Left ventricle myocardium superior (tissue), 1 donor: ENCODE measurements at regions not wholly inside any gene's neighbourhood (a gene's known extent, or its start where the extent isn't known, plus 50 kb on each side); places are given as distances from the start of the nearest gene placed in this dataset.
"Not testable (repeated sequence)": the region's sequence is repeated elsewhere in the genome, so short reads cannot be mapped to it uniquely, and the experiment has no call there.

Experiments
- ATAC-seq: fragments of 200-7000 bp; cut with Tn5 transposase; one replicate; pipeline ENCODE4 v1.9.1; 2020; ENCODE audit warnings: mild to moderate bottlenecking, moderate library complexity
- DNase-seq: peaks from one replicate; pipeline ENCODE4 v3.0.0-alpha.2; 2020
- intact Hi-C: fragments of 100-400 bp; cut with micrococcal nuclease; formaldehyde crosslinking; loops from one replicate; pipeline ENCODE4 v1.11.0; 2022
- donor health status: DM: no; HTN: yes; CAD: no; lungs with severe emphysema.

DNA sequence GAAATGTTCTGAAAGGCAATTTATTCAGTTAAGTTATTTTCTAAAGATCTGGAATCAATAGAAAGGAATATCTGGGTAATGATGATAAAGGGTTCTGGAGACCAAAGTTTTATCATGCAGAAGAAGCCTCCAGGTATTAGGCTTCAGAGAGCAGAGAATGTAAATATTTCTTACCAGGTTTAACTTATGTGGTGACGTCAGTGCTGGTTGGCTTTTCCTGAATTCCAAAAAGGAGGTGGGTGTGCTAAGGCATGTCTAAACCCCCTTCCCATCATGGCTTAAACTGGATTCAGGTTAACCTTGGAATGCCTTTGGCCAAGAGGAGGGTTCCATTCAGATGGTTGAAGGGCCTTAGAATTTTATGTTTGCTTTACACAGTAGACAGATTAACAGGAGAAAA lies 829.9 kb downstream of the NCAM2 start:
- intact Hi-C loops: no loop called here
- ATAC-seq (no peak), DNase-seq (no peak)

DNA sequence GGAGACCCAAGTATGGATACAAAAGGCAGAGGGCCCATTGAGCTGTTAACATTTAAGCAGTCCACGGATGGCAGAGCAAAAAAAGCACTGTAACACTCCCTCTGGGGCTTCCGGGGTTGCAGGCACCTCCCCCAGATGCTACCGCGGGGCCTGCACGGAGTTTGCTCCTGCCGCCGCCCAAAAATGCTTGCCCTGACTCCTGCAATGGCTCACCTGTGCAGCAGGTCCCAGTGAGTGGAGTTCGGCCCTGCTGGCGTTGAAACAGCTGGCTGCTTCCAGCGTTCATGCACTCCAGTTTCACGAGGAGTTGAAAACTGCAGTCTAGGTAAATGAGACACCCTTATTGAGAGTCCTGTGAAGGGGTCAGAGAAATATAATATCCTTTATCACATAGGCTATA lies 832.8 kb downstream of the NCAM2 start:
- DNase-seq (no peak), ATAC-seq (no peak)
- intact Hi-C loops: no loop called here

DNA sequence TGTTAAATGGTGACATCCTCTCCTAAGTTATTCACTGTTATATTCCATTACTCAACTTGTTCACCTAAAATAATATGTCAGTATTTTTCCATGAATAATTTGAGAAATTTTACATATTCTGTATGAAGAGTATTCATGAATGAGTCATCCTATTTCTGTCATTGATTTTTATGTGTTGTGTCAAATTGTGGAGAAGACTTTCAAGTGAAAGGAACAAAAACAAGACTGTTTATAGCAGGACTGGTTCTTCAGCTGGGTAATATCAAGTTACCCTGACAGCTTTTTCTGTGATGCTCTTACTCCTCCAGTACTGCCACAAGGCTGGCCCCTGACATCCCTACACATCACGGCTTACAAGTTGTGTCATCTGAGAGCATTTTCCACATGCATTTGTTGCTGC lies 847.7 kb downstream of the NCAM2 start:
- DNase-seq: no peak
- intact Hi-C loops: no loop called here
- no peak for ATAC-seq

DNA sequence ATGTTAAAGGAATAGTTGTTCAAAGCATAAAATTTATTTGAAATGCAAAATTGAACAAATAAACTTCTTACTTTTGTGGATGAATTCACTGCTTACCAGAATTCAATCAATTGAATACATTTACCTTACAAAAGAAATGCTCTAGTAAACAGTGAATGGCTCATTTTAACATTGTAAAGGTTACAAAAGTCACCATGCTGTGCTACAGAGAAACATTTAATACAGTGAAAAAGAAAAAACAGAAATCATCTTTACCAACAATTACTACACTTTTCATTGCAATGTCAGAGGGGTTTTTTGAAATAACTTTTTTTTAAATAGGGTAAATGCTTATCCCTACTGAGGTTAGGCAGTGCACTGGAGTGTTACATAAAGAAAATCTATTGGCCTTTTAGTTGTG lies 853.0 kb downstream of the NCAM2 start:
- no peak for DNase-seq
- no peak for ATAC-seq
- intact Hi-C loops: no loop called here

DNA sequence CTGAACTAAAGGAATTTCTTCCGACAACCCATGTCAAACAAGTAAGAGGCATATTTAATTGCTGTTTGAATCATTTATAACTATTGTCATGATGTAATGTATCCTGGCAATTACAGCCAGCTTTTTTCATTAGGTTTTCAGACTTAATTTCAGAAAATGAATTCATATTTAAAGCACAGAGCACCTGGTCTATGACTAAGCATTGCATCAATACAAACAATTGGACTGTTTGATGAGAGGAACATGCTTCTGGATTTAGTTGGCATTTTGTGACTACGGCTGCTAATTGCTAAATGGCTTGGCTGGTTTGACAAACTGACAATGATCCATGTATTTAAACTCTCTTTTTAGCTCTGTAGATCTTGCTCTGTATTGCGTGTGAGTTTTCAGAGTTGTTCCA lies 853.4 kb downstream of the NCAM2 start:
- ATAC-seq: no peak
- intact Hi-C loops: no loop called here
- no peak for DNase-seq

DNA sequence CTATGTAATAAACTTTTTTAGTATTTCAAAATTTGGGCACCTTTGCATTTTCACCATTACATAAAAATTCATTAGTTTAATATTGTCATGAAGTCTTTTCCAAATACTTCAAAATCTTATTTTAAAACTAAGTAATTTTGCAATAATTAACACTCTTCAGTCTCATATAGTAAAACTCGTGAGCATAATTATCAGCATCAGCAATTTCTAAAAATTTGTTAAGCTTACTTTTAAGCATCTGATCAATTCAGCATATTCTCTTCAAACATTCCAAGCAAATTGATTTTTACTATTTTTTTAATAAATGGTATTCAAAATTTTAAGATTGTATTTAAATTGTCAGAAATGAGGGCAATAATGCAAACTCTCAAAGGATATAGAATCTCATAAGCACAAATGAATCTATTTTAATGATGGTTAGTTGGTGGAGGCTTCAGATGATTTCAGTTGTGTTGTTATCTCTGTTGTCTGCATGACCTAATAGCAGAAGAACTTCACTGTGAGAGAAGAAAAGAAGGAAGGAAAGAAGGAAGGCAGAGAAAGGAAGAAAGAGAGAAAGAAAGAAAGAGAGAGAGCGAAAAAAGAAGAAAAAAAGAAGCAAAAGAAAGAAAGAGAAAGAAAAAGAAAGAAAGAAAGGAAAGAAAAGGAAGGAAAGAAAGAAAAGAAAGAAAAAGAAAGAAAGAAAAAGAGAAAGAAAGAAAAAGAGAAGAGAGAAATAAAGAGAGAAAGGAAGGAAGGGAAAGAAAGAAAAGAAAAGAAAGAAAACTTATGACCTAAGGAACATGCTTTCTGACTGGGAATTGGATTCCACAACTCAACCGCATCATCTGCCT lies 860.5 kb downstream of the NCAM2 start:
- ATAC-seq: no peak
- intact Hi-C loops: no loop called here
- DNase-seq: no peak

DNA sequence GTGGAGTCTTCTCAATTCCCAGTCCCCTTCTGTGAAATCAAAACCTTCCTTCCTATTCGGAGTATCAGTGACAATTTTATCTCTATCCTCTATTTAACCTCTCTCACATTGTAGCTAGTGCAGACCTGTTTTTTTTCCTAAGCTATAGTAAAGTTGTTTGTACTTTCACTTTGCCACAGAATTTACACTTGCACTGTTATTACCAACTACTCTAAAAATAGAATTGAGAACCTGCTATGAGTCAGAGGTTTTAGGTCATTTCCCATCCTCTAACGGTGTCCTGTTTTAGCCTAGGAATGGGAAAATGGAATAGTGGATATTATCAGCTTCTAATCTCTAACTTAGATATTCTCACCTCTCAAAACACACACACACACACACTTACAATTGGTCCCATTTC lies 862.7 kb downstream of the NCAM2 start:
- intact Hi-C loops: no loop called here
- DNase-seq: no peak
- ATAC-seq: no peak

DNA sequence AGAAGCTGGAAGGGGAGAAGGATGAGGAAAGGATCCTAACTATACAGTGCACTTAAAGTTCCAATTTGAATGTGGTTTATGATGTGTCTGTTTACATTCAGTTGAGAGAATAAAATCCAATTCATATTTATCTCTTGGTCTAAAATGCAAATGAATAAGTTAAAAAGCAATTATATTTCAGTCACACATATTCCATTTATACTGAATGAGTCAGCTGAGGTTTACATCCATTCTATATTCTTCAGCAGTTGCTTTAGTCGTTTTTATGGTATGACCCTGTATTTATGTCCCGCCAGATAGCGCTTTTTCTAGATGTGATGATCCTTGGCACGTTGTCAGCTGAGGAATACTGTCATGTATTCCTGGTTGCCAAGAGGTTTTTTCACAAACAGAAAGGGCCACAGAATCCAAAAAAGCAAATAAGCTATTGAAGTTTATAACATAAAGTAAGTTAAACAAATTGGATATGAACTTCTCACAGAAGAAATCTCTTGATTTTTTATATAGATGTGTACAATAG lies 866.2 kb downstream of the NCAM2 start:
- intact Hi-C loops: no loop called here
- DNase-seq: no peak

DNA sequence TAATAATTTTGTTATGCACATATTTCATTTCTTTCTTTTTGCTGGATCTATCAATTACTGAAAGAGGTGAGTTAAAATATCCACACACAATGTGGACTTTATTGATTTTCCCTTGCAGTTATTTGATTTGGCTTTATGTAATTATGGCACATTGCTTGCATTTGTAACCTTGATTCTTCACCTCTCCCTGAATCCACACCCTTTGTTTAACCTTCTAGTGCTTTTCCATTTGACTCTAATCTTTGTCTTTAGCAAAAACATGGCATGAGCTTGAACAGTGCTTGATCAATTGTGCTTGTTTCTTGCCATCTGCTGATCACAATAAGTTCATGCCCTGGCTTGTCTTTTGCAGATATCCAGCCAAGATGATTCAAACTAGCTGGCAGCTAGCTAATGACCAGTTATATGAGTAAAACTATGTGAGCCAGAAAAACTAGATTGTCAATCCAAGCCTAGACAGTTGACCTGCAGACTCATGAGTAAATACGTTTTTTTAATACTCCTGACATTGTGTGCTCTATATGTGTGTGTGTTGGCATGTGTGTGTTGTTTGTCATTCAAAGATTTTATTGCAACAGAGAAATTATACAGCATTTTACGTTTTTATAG lies 899.2 kb downstream of the NCAM2 start:
- DNase-seq: no peak
- intact Hi-C loops: no loop called here
- ATAC-seq: no peak

More for the DNA sequence above, 866.2 kb downstream of the NCAM2 start:
- no peak for ATAC-seq

DNA sequence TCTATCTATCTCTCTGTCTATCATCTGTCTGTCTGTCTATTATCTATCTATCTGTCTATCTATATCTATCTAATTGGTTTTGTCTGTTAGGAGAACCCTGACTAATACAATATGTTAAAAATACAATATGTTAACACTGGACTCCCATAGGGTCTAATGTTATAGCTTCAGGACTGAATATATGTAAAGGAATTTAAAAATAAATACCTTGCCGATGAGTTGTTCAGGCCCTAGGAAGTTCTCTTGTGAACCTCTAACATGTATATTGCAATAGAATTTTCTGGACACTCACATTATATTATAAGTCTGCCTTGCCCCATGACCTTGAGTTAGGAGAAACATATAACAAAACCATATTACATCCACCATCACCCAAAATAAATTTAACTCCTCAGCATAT lies 900.6 kb downstream of the NCAM2 start:
- intact Hi-C loops: no loop called here
- no peak for DNase-seq

DNA sequence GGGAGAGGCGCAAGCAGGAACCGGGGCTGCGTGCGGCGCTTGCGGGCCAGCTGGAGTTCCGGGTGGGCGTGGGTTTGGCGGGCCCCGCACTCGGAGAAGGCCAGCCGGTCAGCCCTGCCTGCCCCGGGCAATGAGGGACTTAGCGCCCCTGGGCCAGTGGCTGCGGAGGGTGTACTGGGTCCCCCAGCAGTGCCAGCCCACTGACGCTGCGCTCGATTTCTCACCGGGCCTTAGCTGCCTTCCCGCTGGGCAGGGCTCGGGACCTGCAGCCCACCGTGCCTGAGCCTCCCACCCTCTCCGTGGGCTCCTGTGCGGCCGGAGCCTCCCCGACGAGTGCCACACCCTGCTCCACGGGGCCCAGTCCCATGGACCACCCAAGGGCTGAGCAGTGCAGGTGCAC lies 904.2 kb downstream of the NCAM2 start:
- intact Hi-C loops, ATAC-seq, DNase-seq: not testable (repeated sequence)

More for the DNA sequence above, 900.6 kb downstream of the NCAM2 start:
- no peak for ATAC-seq

DNA sequence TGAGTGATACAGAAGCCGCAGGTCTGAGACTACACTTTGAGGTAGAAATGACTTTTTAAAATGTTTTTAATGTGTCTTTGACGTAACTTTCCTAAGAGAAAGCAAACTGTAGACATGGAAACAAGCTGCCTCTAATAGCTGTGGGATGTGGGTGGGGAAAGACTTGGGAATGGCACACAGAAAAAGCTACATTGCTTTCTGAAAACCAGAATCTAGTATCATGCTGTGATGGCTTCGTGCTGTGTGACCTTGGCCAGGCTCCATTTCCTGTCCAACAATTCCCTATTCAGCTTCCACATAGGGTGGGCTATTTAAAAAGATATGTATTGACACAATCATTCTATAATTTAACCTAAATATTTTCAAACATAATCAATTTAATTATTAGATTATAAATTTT lies 909.1 kb downstream of the NCAM2 start:
- intact Hi-C loops: no loop called here
- DNase-seq: no peak
- ATAC-seq: no peak

DNA sequence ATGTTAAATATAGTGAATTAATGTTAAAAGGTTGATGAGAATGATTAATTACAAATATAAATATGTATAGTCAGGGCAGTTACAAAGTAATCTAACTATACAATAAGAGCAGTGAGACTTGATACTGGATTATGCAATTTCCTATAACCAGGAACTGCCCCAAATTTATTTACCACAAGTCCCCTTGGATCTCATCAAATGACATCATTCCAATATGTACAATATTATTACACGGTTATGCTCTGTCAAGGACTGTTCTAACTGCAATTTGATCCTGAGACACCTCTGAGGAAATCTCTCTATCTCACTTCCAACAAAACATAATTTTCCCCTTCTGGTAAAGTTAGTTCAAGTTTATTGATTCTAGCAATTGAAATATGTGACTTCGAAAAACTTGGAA lies 917.6 kb downstream of the NCAM2 start:
- ATAC-seq: no peak
- no peak for DNase-seq
- intact Hi-C loops: no loop called here

DNA sequence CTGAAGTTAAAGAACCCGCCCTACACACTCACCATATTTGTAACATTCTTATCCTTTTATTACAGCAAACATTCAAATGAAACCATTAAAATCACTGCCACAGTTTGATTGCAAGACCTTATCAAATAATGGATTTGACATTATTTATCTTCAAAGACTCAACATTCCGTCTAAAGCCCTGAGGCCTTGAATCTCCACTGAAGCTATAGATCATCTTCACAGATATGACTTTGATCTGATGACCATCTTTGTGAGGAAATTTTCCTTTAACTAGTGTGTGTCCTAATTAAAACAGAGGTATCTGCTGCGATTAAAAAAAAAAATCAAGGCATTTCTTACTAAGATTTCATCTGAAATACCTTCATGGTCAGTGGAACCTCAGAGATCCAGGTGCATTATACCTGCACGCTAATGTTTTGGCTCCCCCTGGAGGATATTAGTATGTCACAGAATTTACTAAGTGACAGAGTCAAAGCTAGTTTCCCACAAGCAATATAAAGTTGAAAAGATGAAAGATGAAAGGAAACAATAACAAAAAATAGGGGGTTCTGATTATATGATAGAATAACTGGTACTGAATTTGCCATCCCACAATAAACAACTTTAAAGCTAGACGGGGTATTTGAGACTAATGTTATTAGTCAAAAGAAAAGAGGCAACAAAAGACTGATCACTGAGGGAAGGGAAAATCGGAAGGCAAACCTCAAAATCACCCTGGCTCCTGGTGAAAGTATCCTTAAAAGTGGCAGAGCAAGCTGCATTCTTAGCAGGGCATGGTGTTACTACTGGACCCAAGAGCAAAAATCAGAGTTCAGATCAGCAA lies 923.4 kb downstream of the NCAM2 start:
- no peak for ATAC-seq
- intact Hi-C loops: no loop called here

DNA sequence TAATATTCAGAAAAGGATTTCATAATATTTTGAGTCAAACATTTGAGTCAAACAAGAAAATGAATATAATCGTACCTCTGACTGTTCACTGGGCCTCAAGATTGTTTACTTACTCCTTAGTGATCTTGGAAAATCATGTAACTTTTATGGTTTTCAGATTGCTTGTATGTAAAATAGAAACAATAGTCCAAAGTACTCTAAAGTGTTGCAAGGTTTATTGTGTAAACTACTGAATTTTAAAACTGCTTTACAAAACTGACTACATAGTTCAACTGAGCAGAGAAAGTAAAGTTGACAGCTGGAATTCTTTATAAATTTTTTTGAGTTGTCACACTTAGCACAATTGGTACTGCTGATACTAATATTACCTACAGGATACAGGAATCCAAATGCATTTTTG lies 931.0 kb downstream of the NCAM2 start:
- intact Hi-C loops: no loop called here
- ATAC-seq (no peak), DNase-seq (no peak)

More for the DNA sequence above, 923.4 kb downstream of the NCAM2 start:
- no peak for DNase-seq

DNA sequence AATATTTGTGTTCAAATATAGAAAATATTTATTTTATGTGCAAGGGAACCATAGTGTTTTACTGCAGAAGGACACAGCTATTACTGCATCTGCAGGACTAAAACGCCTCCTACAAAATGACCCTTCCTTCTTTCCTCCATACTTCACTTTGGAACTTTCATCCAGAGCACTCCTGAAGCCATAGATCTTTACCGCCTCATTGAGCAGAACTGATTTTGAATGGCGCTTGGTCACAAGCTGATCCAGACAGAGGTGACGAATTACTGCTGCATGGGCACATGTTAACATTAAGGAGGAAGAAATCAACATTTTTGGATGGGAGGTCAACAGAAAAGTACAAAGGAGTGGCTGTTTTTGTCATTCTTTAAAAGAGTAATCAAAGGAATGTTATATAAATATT lies 931.6 kb downstream of the NCAM2 start:
- no peak for DNase-seq
- intact Hi-C loops: no loop called here

DNA sequence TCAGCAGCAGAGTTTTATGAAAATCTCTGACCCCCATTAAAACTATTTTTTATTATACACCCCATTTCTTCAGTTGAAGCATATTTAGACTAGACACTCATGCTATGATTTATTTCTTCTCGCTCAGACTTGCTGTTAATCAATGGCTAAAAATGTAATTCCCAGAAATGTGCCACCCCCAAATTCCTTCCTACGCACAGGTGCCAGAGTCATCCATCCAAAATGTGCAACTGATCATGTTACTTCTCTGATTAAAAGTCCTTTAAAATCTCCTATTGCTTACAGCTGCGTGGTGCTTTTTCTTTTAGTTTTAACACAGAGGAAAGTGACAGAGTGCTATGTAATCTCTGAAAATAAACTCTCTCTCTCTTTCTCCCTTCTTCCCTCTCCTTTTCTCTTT lies 954.4 kb downstream of the NCAM2 start:
- DNase-seq: no peak
- ATAC-seq: no peak
- intact Hi-C loops: no loop called here

More for the DNA sequence above, 931.6 kb downstream of the NCAM2 start:
- no peak for ATAC-seq

DNA sequence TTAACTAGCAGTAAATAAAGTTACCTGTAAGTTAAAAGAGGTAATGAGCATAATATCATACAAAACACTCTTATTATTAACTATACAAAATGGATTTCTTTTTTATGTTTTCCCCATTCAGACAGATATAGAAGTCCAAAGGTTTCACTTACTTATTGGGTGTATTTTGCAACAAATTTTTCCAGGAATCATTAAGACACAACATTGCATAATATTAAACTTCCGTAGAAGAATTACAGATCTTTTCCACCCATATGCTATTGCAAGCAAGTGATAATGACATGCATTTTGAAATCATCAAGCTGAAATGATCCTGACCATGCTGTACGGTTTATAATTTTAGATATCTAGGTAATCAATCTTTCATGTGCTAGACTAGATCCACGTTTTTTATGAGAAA lies 957.0 kb downstream of the NCAM2 start:
- no peak for ATAC-seq
- intact Hi-C loops: no loop called here

DNA sequence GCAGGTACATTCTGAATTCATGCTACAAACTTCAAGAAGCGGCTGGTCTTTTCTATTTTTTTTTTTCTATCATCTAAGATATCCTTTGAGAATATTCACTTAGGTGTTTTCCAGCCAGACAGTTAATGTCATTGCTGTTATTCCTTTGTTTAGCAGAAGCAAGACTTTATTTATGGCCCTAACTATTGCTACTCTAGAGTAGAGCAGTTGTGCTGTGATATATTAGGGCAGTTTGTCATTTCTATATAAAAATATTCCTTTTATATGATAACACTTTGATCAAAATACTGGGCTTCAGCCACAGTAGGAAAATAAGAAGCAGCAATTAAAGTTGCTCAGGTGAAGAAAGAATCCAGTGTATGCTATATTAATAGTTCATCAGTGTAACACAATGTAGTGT lies 959.3 kb downstream of the NCAM2 start:
- DNase-seq (no peak), ATAC-seq (no peak)
- intact Hi-C loops: no loop called here

More for the DNA sequence above, 957.0 kb downstream of the NCAM2 start:
- no peak for DNase-seq

DNA sequence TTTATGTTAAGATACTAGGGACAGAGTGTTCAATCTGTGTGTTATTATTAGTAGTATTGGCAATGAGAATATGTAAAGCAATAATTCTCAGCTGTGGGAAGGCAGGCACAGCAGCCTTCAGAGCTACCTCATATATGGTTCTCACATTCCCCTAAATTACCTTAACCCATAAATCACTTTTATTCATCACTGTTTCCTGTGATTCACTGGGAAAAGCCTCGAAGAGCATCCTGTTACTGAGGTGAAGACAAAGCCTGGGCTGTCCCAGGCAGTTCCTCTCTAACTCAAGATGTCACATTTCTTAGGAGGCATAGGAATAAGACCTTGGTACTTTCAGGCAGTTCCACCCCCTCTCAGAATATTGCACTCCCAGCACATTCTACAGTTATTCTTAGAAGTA lies 965.7 kb downstream of the NCAM2 start:
- DNase-seq (no peak), ATAC-seq (no peak)
- intact Hi-C loops: no loop called here
